MCF 10A (cell line): ENCODE measurements at regions not wholly inside any gene's neighbourhood (a gene's known extent, or its start where the extent isn't known, plus 50 kb on each side); places are given as distances from the start of the nearest gene placed in this dataset.

ENCODE experiments used
- BruUV-seq: library from RNA; stranded (reverse); fragments of 400-500 nt; replicated peaks from 2 replicates; lab custom pipeline; 2021; lab: Mats Ljungman, UMichigan
- CTCF ChIA-PET: fragments of 300-600 bp; sonication (Branson Sonifier 250); formaldehyde crosslinking; extraction: SDS; loops from one replicate; lab custom pipeline; 2021; ENCODE audit warnings: antibody characterized with exemption, inconsistent platforms; lab: Yijun Ruan, JAX
- POLR2A ChIA-PET: fragments of 300-600, 350-650 bp; sonication (Branson Sonifier 250); formaldehyde crosslinking; extraction: SDS; loops from one replicate; lab custom pipeline; 2020; ENCODE audit warnings: antibody characterized with exemption, inconsistent platforms; lab: Yijun Ruan, JAX
- DNase-seq: peaks from one replicate; pipeline ENCODE4 v3.0.0-alpha.2; 2018; ENCODE audit not compliant: unreplicated experiment
- H3K27ac Mint-ChIP-seq: one replicate; pipeline ENCODE4 v1.8.0; 2022; ENCODE audit warnings: mild to moderate bottlenecking, low read depth, mixed read lengths; ENCODE audit not compliant: unreplicated experiment
- H3K27me3 Mint-ChIP-seq: one replicate; pipeline ENCODE4 v1.8.0; 2022; ENCODE audit warnings: mixed read lengths; ENCODE audit not compliant: insufficient read depth, unreplicated experiment
- H3K36me3 Mint-ChIP-seq: one replicate; pipeline ENCODE4 v1.8.0; 2022; ENCODE audit warnings: mild to moderate bottlenecking, moderate library complexity, mixed read lengths; ENCODE audit not compliant: insufficient read depth, unreplicated experiment
- H3K4me1 Mint-ChIP-seq: one replicate; pipeline ENCODE4 v1.8.0; 2022; ENCODE audit warnings: mixed read lengths; ENCODE audit not compliant: insufficient read depth, unreplicated experiment
- H3K4me3 Mint-ChIP-seq: one replicate; pipeline ENCODE4 v1.8.0; 2022; ENCODE audit warnings: mild to moderate bottlenecking, moderate library complexity, mixed read lengths; ENCODE audit not compliant: unreplicated experiment
- H3K9me3 Mint-ChIP-seq: one replicate; pipeline ENCODE4 v1.8.0; 2022; ENCODE audit warnings: mixed read lengths; ENCODE audit not compliant: unreplicated experiment
- CTCF ChIP-seq: fragments of 200-600 bp; IDR thresholded peaks from one replicate; pipeline ENCODE4 v1.8.0; 2022; ENCODE audit warnings: antibody characterized with exemption, mild to moderate bottlenecking; ENCODE audit not compliant: unreplicated experiment
- intact Hi-C: fragments of 100-400 bp; cut with micrococcal nuclease; formaldehyde crosslinking; loops from 2 replicates; pipeline ENCODE4 v1.14.1; 2022

GRCh38 chr5:174235221-174236011, 189.9 kb downstream of the NSG2 start:
- no peaks in the 10 kb centered on the region for H3K36me3 Mint-ChIP-seq
- no peak overlapping the region for H3K27ac Mint-ChIP-seq
- no TSS peak for BruUV-seq
- H3K27me3 Mint-ChIP-seq, result no peaks in the 10 kb centered on the region
- CTCF ChIA-PET, result interaction anchor here (0.6 to 1.5 kb wide), 5 partner anchors 9 to 181 kb away, joined by 3 to 4 read pairs (median 3); no protein-coding TSS in a partner anchor
- peaks cover under 1% of the 10 kb centered on the region for H3K4me1 Mint-ChIP-seq
- H3K4me3 Mint-ChIP-seq, result no peak overlapping the region
- intact Hi-C loops, result no loop called here
- TF ChIP-seq CTCF, result no peak
- POLR2A ChIA-PET, result interaction anchor here (1.5 kb wide), 1 partner anchor 9 kb away, joined by 3 read pairs; no protein-coding TSS in a partner anchor
- DNase-seq, result peak; percentile 30
- peaks cover 11% of the 10 kb centered on the region for H3K9me3 Mint-ChIP-seq

- CTCF ChIA-PET, result interaction anchor here (0.7 to 1.5 kb wide), 5 partner anchors 9 to 182 kb away, joined by 3 to 6 read pairs (median 3); no protein-coding TSS in a partner anchor
- no TSS peak for BruUV-seq
- DNase-seq, result no peak
- Mint-ChIP-seq H3K27ac (no peak overlapping the region), H3K9me3 (peaks cover 11% of the 10 kb centered on the region), H3K4me1 (no peaks in the 10 kb centered on the region), H3K36me3 (no peaks in the 10 kb centered on the region), H3K27me3 (no peaks in the 10 kb centered on the region), H3K4me3 (no peak overlapping the region)
- POLR2A ChIA-PET, result interaction anchor here (1.5 kb wide), 1 partner anchor 9 kb away, joined by 3 read pairs; no protein-coding TSS in a partner anchor
- no peak for TF ChIP-seq CTCF
- intact Hi-C loops, result no loop called here
These were observed 190.6 kb downstream of the NSG2 start for GRCh38 chr5:174236070-174236469.

- ChIA-PET POLR2A (no interaction called here), CTCF (interaction anchor here (0.6 kb wide), 1 partner anchor 554 kb away, joined by 4 read pairs; no protein-coding TSS in a partner anchor)
- TF ChIP-seq CTCF, result no peak
- no peak overlapping the region for H3K4me3 Mint-ChIP-seq
- H3K36me3 Mint-ChIP-seq, result no peaks in the 10 kb centered on the region
- no peaks in the 10 kb centered on the region for H3K4me1 Mint-ChIP-seq
- H3K9me3 Mint-ChIP-seq, result peaks cover 11% of the 10 kb centered on the region
- no peak for DNase-seq
- no peak overlapping the region for H3K27ac Mint-ChIP-seq
- peaks cover 13% of the 10 kb centered on the region for H3K27me3 Mint-ChIP-seq
- no TSS peak for BruUV-seq
- intact Hi-C loops, result no loop called here
These were observed 194.2 kb downstream of the NSG2 start for GRCh38 chr5:174239718-174240117.

GRCh38 chr5:174242573-174242972, 197.1 kb downstream of the NSG2 start:
- H3K27me3 Mint-ChIP-seq, result peaks cover 13% of the 10 kb centered on the region
- TF ChIP-seq CTCF, result no peak
- no peaks in the 10 kb centered on the region for H3K4me1 Mint-ChIP-seq
- POLR2A ChIA-PET, result interaction anchor here (0.6 kb wide), 1 partner anchor 70 kb away, joined by 3 read pairs; no protein-coding TSS in a partner anchor
- DNase-seq, result no peak
- no peaks in the 10 kb centered on the region for H3K36me3 Mint-ChIP-seq
- no TSS peak for BruUV-seq
- H3K4me3 Mint-ChIP-seq, result no peak overlapping the region
- peaks cover 11% of the 10 kb centered on the region for H3K9me3 Mint-ChIP-seq
- no peak overlapping the region for H3K27ac Mint-ChIP-seq
- CTCF ChIA-PET, result interaction anchor here (0.5 to 2.0 kb wide), 2 partner anchors 197 to 563 kb away, joined by 4 to 5 read pairs; partner anchors contain the start of gene NSG2
- intact Hi-C loops, result no loop called here
